DND-41 (cell line): ENCODE measurements at regions not wholly inside any gene's neighbourhood (a gene's known extent, or its start where the extent isn't known, plus 50 kb on each side); places are given as distances from the start of the nearest gene placed in this dataset.

Source experiments
- ATAC-seq: fragments of 200-7000 bp; cut with Tn5 transposase; 3 replicates; pipeline ENCODE4 v1.9.1; 2021; ENCODE audit warnings: low read depth; ENCODE audit not compliant: insufficient read depth
- DNase-seq: peaks from one replicate; pipeline ENCODE4 v3.0.0-alpha.2; 2020
- H2AFZ ChIP-seq: 2 replicates; pipeline ENCODE4 v1.6.0; 2012; ENCODE audit warnings: low read depth, low read length
- H3K27ac ChIP-seq: 2 replicates; pipeline ENCODE4 v1.5.1; 2012; ENCODE audit warnings: low read length, inconsistent platforms
- H3K27me3 ChIP-seq: fragments of 200-600 bp; sonication (generic); 2 replicates; pipeline ENCODE4 v1.6.0; 2012; ENCODE audit warnings: low read length, mild to moderate bottlenecking, inconsistent platforms; ENCODE audit not compliant: insufficient read depth, poor library complexity
- H3K36me3 ChIP-seq: 2 replicates; pipeline ENCODE4 v1.5.1; 2012; ENCODE audit warnings: low read length, inconsistent platforms; ENCODE audit not compliant: insufficient read depth
- H3K4me1 ChIP-seq: 2 replicates; pipeline ENCODE4 v1.5.1; 2012; ENCODE audit warnings: mild to moderate bottlenecking, low read length; ENCODE audit not compliant: insufficient read depth
- H3K4me2 ChIP-seq: 2 replicates; pipeline ENCODE4 v1.6.0; 2012; ENCODE audit warnings: mild to moderate bottlenecking, moderate library complexity, low read length, inconsistent platforms; ENCODE audit not compliant: insufficient read depth
- H3K4me3 ChIP-seq, 2 experiments: fragments of 200-600 bp in 1 of 2; shearing (Covaris generic) in 1 of 2; 2 replicates each; pipeline ENCODE4 v1.5.1; 2012 to 2016; ENCODE audit warnings: inconsistent platforms in 2 of 2, low read length in 2 of 2, mild to moderate bottlenecking in 2 of 2, low read depth in 1 of 2, moderate library complexity in 1 of 2
- H3K79me2 ChIP-seq: 2 replicates; pipeline ENCODE4 v1.6.0; 2012; ENCODE audit warnings: low read length, inconsistent platforms; ENCODE audit not compliant: insufficient read depth
- H3K9ac ChIP-seq: 2 replicates; pipeline ENCODE4 v1.6.0; 2012; ENCODE audit warnings: low read depth, mild to moderate bottlenecking, inconsistent platforms, low read length, moderate library complexity
- H3K9me3 ChIP-seq: 2 replicates; pipeline ENCODE4 v1.5.1; 2012; ENCODE audit warnings: low read length, moderate library complexity, mild to moderate bottlenecking, inconsistent platforms; ENCODE audit not compliant: insufficient read depth, severe bottlenecking
- H4K20me1 ChIP-seq: 2 replicates; pipeline ENCODE4 v1.6.0; 2012; ENCODE audit warnings: low read length; ENCODE audit not compliant: insufficient read depth
- EZH2 ChIP-seq: IDR thresholded peaks from 3 replicates; pipeline ENCODE4 v1.6.1; 2012; ENCODE audit warnings: borderline replicate concordance, low read depth, mild to moderate bottlenecking, moderate library complexity, low read length, inconsistent platforms; ENCODE audit not compliant: severe bottlenecking
- TF ChIP-seq, protein P1 (sequence below): IDR thresholded peaks from 2 replicates; pipeline ENCODE4 v1.5.1; 2012; ENCODE audit warnings: borderline replicate concordance, low read length, moderate library complexity, mild to moderate bottlenecking; ENCODE audit not compliant: poor library complexity, severe bottlenecking; ENCODE audit errors: extremely low read depth

DNA sequence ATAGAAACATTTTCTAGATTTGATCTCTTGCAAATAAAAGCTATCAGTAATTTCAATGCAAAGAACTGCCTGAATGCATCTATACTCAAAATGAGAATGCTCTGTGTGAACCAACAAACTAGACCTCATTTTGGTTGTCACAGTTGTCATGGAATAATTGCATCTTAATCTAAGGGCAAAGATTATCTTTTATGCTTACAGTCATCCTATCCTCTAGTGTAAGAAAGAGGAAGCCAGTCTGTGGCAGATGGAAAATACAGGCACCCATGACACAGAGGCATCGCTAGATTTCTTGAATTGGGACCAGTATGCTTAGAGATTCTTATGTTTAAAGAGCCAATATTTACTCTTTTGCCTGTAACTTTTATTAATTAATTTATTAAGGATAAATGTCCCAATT is 95.0 kb downstream of the MACIR start:
- Histone ChIP-seq H3K36me3 (no peaks in the 10 kb centered on the region), H3K9me3 (no peaks in the 10 kb centered on the region), H4K20me1 (no peaks in the 10 kb centered on the region), H3K27ac (no peak overlapping the region), H3K79me2 (no peaks in the 10 kb centered on the region), H3K27me3 (no peaks in the 10 kb centered on the region), H3K4me2 (no peak overlapping the region), H2AFZ (no peak overlapping the region), H3K4me1 (no peaks in the 10 kb centered on the region), H3K4me3 (no peak overlapping the region), H3K9ac (no peak overlapping the region)
- DNase-seq: no peak
- ATAC-seq: no peak
- TF ChIP-seq EZH2: no peak
- TF ChIP-seq, protein P1, sequence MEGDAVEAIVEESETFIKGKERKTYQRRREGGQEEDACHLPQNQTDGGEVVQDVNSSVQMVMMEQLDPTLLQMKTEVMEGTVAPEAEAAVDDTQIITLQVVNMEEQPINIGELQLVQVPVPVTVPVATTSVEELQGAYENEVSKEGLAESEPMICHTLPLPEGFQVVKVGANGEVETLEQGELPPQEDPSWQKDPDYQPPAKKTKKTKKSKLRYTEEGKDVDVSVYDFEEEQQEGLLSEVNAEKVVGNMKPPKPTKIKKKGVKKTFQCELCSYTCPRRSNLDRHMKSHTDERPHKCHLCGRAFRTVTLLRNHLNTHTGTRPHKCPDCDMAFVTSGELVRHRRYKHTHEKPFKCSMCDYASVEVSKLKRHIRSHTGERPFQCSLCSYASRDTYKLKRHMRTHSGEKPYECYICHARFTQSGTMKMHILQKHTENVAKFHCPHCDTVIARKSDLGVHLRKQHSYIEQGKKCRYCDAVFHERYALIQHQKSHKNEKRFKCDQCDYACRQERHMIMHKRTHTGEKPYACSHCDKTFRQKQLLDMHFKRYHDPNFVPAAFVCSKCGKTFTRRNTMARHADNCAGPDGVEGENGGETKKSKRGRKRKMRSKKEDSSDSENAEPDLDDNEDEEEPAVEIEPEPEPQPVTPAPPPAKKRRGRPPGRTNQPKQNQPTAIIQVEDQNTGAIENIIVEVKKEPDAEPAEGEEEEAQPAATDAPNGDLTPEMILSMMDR: no peak

DNA sequence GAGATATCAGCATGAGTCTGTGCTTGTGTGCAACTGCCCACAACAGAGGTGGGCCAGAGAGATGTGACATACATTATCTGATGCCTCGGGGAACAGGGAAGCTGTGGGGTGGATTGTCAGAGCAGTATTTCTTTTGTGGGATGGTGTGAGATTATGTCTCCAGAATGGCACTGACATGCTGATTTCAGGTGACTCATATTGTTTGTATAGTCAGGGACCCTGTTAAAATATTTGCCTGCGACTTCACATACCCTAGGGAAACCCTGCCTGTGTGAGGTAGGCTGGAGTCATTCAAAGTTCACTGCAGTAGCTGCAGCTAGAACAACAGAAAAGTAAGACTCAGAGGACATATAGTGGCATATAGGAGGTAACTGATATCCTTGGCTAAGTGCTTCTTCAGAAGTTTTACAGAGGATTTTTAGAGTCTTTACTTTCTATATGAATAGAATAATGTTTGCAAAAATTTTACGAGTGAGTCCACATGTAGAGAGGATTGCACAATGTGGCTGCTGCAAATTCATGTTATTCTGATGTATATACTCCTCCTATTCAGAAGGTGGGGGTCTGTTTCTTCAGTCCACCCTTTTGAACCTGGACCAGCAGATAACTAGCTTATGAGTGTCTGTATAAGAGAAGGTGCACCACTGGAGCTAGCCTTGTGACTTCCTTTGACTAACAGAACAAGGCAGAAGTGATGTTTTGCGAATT is 89.3 kb downstream of the MACIR start:
- no peak overlapping the region for H2AFZ ChIP-seq
- H3K27me3 ChIP-seq: no peaks in the 10 kb centered on the region
- no peak for ATAC-seq
- no peaks in the 10 kb centered on the region for H3K79me2 ChIP-seq
- no peaks in the 10 kb centered on the region for H3K9me3 ChIP-seq
- H3K27ac ChIP-seq: no peak overlapping the region
- no peak for DNase-seq
- TF ChIP-seq, protein P1: no peak
- no peak for TF ChIP-seq EZH2
- no peak overlapping the region for H3K4me2 ChIP-seq
- H3K4me3 ChIP-seq: no peak overlapping the region
- no peaks in the 10 kb centered on the region for H3K36me3 ChIP-seq
- no peaks in the 10 kb centered on the region for H3K4me1 ChIP-seq
- no peak overlapping the region for H3K9ac ChIP-seq
- no peaks in the 10 kb centered on the region for H4K20me1 ChIP-seq

- H3K4me1 ChIP-seq: no peaks in the 10 kb centered on the region
- no peaks in the 10 kb centered on the region for H3K79me2 ChIP-seq
- no peak overlapping the region for H3K9ac ChIP-seq
- DNase-seq (no peak), ATAC-seq (no peak)
- TF ChIP-seq EZH2: no peak
- TF ChIP-seq, protein P1: no peak
- no peaks in the 10 kb centered on the region for H3K9me3 ChIP-seq
- H3K4me2 ChIP-seq: no peak overlapping the region
- no peak overlapping the region for H3K4me3 ChIP-seq
- H3K27me3 ChIP-seq: no peaks in the 10 kb centered on the region
- no peaks in the 10 kb centered on the region for H3K36me3 ChIP-seq
- H4K20me1 ChIP-seq: no peaks in the 10 kb centered on the region
- H3K27ac ChIP-seq: no peak overlapping the region
- H2AFZ ChIP-seq: no peak overlapping the region
Observed at GRCh38 chr5:103346162-103346748, 87.7 kb downstream of the MACIR start.
